ENCODE measurements at regions not wholly inside any gene's neighbourhood (a gene's known extent, or its start where the extent isn't known, plus 50 kb on each side); places are given as distances from the start of the nearest gene placed in this dataset.

DNA sequence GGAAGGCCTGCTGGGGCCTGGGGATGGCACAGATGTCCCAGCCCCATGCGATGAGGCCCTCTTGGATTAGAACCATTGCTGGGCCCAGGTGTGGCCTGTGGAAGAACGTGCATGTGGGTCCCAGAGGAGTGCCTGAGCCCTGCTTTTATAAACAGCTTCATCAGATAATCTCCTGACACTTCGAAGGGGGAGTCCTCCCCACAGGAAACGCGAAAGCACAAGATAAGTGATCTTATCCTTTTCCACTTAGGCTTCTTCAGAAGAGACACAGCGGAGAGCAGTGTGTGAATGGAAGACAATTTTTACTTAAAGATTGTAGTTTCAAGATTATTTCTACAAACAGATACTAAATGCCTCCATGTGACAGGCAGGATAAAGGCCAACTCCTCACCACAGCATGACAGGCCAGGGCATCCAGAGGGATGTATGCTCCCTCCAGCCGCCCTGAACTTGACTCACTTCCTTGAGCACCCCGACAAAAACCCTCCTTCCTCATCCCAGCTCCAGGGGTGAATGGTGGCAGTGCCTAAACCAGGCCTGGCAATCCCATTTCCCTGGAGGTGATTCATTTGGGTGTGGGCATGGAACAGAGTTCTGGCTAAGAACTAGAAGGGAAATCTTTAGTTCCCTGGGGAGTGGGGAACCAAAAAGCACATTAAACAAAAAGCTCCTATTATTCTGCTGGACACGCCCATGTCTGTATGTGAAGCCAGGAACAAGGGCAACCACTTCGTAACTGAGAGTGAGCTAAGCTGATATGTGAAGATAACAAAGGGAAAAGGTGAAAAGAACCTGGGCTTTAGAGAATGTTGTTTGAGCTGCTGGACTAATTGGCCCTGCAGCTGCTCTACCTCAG is 56.2 kb upstream of the TMEM163 start (continued):
- TF ChIP-seq, protein P1, sequence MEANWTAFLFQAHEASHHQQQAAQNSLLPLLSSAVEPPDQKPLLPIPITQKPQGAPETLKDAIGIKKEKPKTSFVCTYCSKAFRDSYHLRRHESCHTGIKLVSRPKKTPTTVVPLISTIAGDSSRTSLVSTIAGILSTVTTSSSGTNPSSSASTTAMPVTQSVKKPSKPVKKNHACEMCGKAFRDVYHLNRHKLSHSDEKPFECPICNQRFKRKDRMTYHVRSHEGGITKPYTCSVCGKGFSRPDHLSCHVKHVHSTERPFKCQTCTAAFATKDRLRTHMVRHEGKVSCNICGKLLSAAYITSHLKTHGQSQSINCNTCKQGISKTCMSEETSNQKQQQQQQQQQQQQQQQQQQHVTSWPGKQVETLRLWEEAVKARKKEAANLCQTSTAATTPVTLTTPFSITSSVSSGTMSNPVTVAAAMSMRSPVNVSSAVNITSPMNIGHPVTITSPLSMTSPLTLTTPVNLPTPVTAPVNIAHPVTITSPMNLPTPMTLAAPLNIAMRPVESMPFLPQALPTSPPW (CRISPR knock-in tag; IDR thresholded peaks at IDR 0.05): peak; percentile 94
- no peak for TF ChIP-seq GATAD2A (IDR thresholded peaks at IDR 0.05)
- no peak for TF ChIP-seq NFE2 (IDR thresholded peaks at IDR 0.05; ENCODE audit: low read depth)
- no peak for TF ChIP-seq MAFG (tag; conservative IDR thresholded peaks at IDR 0.05)
- TF ChIP-seq, protein P2, sequence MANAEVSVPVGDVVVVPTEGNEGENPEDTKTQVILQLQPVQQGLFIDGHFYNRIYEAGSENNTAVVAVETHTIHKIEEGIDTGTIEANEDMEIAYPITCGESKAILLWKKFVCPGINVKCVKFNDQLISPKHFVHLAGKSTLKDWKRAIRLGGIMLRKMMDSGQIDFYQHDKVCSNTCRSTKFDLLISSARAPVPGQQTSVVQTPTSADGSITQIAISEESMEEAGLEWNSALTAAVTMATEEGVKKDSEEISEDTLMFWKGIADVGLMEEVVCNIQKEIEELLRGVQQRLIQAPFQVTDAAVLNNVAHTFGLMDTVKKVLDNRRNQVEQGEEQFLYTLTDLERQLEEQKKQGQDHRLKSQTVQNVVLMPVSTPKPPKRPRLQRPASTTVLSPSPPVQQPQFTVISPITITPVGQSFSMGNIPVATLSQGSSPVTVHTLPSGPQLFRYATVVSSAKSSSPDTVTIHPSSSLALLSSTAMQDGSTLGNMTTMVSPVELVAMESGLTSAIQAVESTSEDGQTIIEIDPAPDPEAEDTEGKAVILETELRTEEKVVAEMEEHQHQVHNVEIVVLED (CRISPR knock-in tag; IDR thresholded peaks at IDR 0.05): no peak
- no peak for TF ChIP-seq WHSC1 (IDR thresholded peaks at IDR 0.05; ENCODE audit: low read length)
- TF ChIP-seq, protein P3, sequence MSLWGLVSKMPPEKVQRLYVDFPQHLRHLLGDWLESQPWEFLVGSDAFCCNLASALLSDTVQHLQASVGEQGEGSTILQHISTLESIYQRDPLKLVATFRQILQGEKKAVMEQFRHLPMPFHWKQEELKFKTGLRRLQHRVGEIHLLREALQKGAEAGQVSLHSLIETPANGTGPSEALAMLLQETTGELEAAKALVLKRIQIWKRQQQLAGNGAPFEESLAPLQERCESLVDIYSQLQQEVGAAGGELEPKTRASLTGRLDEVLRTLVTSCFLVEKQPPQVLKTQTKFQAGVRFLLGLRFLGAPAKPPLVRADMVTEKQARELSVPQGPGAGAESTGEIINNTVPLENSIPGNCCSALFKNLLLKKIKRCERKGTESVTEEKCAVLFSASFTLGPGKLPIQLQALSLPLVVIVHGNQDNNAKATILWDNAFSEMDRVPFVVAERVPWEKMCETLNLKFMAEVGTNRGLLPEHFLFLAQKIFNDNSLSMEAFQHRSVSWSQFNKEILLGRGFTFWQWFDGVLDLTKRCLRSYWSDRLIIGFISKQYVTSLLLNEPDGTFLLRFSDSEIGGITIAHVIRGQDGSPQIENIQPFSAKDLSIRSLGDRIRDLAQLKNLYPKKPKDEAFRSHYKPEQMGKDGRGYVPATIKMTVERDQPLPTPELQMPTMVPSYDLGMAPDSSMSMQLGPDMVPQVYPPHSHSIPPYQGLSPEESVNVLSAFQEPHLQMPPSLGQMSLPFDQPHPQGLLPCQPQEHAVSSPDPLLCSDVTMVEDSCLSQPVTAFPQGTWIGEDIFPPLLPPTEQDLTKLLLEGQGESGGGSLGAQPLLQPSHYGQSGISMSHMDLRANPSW (CRISPR knock-in tag; IDR thresholded peaks at IDR 0.05): no peak
- no peak for TF ChIP-seq CBX8 (IDR thresholded peaks at IDR 0.05; ENCODE audit: borderline replicate concordance, extremely low read depth, low read depth, low read length, poor library complexity, severe bottlenecking)
- no peak for TF ChIP-seq HSF4 (CRISPR knock-in tag; IDR thresholded peaks at IDR 0.05; ENCODE audit: borderline replicate concordance)
- TF ChIP-seq DDX20 (tag; IDR thresholded peaks at IDR 0.05; ENCODE audit: low read depth): no peak
- TF ChIP-seq, protein P4, sequence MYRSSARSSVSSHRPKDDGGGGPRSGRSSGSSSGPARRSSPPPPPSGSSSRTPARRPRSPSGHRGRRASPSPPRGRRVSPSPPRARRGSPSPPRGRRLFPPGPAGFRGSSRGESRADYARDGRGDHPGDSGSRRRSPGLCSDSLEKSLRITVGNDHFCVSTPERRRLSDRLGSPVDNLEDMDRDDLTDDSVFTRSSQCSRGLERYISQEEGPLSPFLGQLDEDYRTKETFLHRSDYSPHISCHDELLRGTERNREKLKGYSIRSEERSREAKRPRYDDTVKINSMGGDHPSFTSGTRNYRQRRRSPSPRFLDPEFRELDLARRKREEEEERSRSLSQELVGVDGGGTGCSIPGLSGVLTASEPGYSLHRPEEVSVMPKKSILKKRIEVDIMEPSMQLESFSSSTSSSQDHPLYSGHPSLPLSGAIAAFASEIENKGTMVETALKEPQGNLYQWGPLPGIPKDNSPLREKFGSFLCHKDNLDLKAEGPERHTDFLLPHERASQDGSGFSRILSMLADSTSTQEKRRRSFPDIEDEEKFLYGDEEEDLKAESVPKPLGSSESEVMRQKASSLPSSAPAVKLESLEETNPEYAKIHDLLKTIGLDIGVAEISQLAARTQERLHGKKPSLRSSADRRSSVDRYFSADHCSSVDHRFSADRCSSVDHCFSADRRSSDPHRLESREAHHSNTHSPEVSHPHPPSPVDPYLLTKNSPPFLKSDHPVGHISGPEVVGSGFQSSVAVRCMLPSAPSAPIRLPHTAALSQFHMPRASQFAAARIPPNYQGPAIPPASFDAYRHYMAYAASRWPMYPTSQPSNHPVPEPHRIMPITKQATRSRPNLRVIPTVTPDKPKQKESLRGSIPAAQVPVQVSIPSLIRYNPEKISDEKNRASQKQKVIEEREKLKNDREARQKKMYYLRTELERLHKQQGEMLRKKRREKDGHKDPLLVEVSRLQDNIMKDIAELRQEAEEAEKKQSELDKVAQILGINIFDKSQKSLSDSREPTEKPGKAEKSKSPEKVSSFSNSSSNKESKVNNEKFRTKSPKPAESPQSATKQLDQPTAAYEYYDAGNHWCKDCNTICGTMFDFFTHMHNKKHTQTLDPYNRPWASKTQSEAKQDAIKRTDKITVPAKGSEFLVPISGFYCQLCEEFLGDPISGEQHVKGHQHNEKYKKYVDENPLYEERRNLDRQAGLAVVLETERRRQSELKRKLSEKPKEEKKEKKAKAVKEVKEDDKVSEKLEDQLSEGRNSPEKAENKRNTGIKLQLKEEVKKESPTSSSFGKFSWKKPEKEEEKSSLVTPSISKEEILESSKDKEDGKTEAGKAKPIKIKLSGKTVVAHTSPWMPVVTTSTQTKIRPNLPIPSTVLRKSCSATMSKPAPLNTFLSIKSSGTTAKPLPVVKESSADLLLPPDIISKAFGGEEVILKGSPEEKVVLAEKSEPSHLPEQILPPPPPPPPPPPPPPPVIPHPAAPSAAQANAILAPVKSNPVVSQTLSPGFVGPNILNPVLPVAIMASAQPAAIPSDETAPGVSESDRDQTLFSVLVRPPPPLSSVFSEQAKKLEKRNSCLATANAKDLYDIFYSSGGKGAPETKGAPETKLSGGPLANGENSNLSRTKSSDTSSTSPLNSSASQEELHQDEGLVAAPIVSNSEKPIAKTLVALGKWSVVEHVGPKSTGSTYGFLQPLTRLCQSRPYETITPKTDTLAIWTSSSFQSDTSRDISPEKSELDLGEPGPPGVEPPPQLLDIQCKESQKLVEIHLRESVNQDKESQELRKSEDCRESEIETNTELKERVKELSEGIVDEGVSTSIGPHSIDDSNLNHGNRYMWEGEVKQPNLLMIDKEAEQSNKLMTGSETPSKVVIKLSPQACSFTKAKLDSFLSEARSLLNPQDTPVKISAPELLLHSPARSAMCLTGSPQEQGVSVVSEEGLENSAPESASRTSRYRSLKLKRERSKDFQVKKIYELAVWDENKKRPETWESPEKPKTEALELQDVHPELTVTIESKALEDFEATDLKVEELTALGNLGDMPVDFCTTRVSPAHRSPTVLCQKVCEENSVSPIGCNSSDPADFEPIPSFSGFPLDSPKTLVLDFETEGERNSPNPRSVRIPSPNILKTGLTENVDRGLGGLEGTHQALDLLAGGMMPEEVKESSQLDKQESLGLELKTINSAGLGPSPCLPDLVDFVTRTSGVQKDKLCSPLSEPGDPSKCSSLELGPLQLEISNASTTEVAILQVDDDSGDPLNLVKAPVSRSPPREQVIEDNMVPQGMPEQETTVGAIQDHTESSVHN (IDR thresholded peaks at IDR 0.05; ENCODE audit: borderline replicate concordance in 1 of 2, low read depth in 1 of 2): no peak
- TF ChIP-seq FOSL1 (tag; conservative IDR thresholded peaks at IDR 0.05): no peak; the same call in 1 of the 2 replicates
